HepG2 (cell line): ENCODE measurements at regions not wholly inside any gene's neighbourhood (a gene's known extent, or its start where the extent isn't known, plus 50 kb on each side); places are given as distances from the start of the nearest gene placed in this dataset.

Experiments used
- ARHGAP35 ChIP-seq: sonication (generic); formaldehyde crosslinking; IDR thresholded peaks from 2 replicates; pipeline ENCODE4 v1.9.0; 2022; ENCODE audit warnings: mild to moderate bottlenecking, inconsistent platforms, moderate library complexity, missing genetic modification reagents, borderline replicate concordance
- ATF1 ChIP-seq: IDR thresholded peaks from 2 replicates; pipeline ENCODE4 v1.6.1; 2016; ENCODE audit warnings: mild to moderate bottlenecking, control low read depth
- FOXA3 ChIP-seq: IDR thresholded peaks from 2 replicates; pipeline ENCODE4 v1.6.1; 2016; ENCODE audit warnings: missing genetic modification reagents, missing compliant biosample characterization
- GTF3A ChIP-seq: sonication (generic); formaldehyde crosslinking; conservative IDR thresholded peaks from 2 replicates; pipeline ENCODE4 v1.4.0; 2020; ENCODE audit warnings: mild to moderate bottlenecking, missing genetic modification reagents
- HDAC2 ChIP-seq: sonication (generic); formaldehyde crosslinking; IDR thresholded peaks from 2 replicates; pipeline ENCODE4 v1.4.0; 2020; ENCODE audit warnings: missing genetic modification reagents
- HNRNPK ChIP-seq: fragments of 200-400 bp; formaldehyde crosslinking; IDR thresholded peaks from 2 replicates; pipeline ENCODE4 v1.6.1; 2018; ENCODE audit warnings: low read length, low read depth, moderate library complexity, mild to moderate bottlenecking; ENCODE audit not compliant: poor library complexity, severe bottlenecking
- HNRNPLL ChIP-seq: fragments of 200-400 bp; formaldehyde crosslinking; IDR thresholded peaks from 2 replicates; pipeline ENCODE4 v1.6.1; 2017; ENCODE audit warnings: mild to moderate bottlenecking, low read depth, low read length; ENCODE audit not compliant: poor library complexity, severe bottlenecking
- KLF12 ChIP-seq: sonication (generic); formaldehyde crosslinking; IDR thresholded peaks from 2 replicates; pipeline ENCODE4 v1.4.0; 2020; ENCODE audit warnings: missing genetic modification reagents, borderline replicate concordance
- NR2C2 ChIP-seq: sonication (generic); formaldehyde crosslinking; IDR thresholded peaks from 2 replicates; pipeline ENCODE4 v1.4.0; 2020; ENCODE audit warnings: missing genetic modification reagents, mild to moderate bottlenecking, moderate library complexity, borderline replicate concordance
- SRSF1 ChIP-seq: fragments of 200-400 bp; formaldehyde crosslinking; optimal IDR thresholded peaks from 2 replicates; pipeline ENCODE3; 2017; ENCODE audit warnings: mild to moderate bottlenecking, low read depth, low read length, moderate library complexity
- TEAD2 ChIP-seq: sonication (generic); formaldehyde crosslinking; IDR thresholded peaks from 2 replicates; pipeline ENCODE4 v1.9.0; 2021; ENCODE audit warnings: missing genetic modification reagents
- ZFYVE20 ChIP-seq: sonication (generic); formaldehyde crosslinking; IDR thresholded peaks from 2 replicates; pipeline ENCODE4 v1.8.0; 2023; ENCODE audit warnings: low read depth, mild to moderate bottlenecking, moderate library complexity, missing genetic modification reagents, borderline replicate concordance
- ZNF12 ChIP-seq: sonication (generic); formaldehyde crosslinking; IDR thresholded peaks from 2 replicates; pipeline ENCODE4 v1.5.0; 2020; ENCODE audit warnings: missing genetic modification reagents
- ZNF225 ChIP-seq: sonication (generic); formaldehyde crosslinking; IDR thresholded peaks from 2 replicates; pipeline ENCODE4 v1.4.0; 2020; ENCODE audit warnings: mild to moderate bottlenecking, missing genetic modification reagents
- ZNF3 ChIP-seq: IDR thresholded peaks from 2 replicates; pipeline ENCODE4 v1.7.0; 2017; ENCODE audit warnings: inconsistent platforms
- ZNF607 ChIP-seq: sonication (generic); formaldehyde crosslinking; IDR thresholded peaks from 2 replicates; pipeline ENCODE4 v1.5.1; 2020; ENCODE audit warnings: missing genetic modification reagents, mild to moderate bottlenecking, borderline replicate concordance
- ZNF670 ChIP-seq: sonication (generic); formaldehyde crosslinking; IDR thresholded peaks from 2 replicates; pipeline ENCODE4 v1.8.0; 2022; ENCODE audit warnings: mild to moderate bottlenecking, missing genetic modification reagents, borderline replicate concordance
- ZNF703 ChIP-seq: sonication (generic); formaldehyde crosslinking; IDR thresholded peaks from 2 replicates; pipeline ENCODE4 v1.5.1; 2020; ENCODE audit warnings: missing genetic modification reagents, mild to moderate bottlenecking, moderate library complexity, borderline replicate concordance
- TF ChIP-seq, protein P1 (sequence below): sonication (generic); formaldehyde crosslinking; IDR thresholded peaks from 2 replicates; pipeline ENCODE4 v1.4.0; 2020; ENCODE audit warnings: missing genetic modification reagents, borderline replicate concordance
- TF ChIP-seq, protein P2 (sequence below): sonication (generic); formaldehyde crosslinking; IDR thresholded peaks from 2 replicates; pipeline ENCODE4 v1.4.0; 2020; ENCODE audit warnings: missing genetic modification reagents
- TF ChIP-seq, protein P3 (sequence below): sonication (generic); formaldehyde crosslinking; IDR thresholded peaks from 2 replicates; pipeline ENCODE4 v1.5.1; 2020; ENCODE audit warnings: missing genetic modification reagents, mild to moderate bottlenecking, borderline replicate concordance
- TF ChIP-seq, protein P4 (sequence below): sonication (generic); formaldehyde crosslinking; IDR thresholded peaks from 2 replicates; pipeline ENCODE4 v1.5.0; 2020; ENCODE audit warnings: mild to moderate bottlenecking, missing genetic modification reagents

DNA sequence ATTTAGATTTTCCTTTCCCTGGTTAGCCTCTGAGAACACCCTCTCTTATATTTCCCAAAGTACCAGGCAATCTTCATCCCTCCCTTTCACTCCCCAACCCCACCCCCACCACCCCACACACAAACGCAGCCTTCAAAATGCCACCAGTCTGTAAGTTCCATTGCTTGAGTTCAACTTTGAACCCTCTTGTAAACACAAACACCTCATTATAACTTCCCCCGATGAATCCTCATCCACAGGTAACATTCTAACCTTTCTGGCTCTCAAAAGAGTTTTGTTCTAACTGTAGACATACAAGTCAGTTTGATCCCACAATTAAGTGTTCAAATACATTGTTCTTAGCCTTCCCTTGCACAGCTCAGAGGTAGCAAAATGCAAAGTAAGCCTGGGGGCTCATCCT is 199.4 kb upstream of the FOXN3 start (continued):
- TF ChIP-seq, protein P1, sequence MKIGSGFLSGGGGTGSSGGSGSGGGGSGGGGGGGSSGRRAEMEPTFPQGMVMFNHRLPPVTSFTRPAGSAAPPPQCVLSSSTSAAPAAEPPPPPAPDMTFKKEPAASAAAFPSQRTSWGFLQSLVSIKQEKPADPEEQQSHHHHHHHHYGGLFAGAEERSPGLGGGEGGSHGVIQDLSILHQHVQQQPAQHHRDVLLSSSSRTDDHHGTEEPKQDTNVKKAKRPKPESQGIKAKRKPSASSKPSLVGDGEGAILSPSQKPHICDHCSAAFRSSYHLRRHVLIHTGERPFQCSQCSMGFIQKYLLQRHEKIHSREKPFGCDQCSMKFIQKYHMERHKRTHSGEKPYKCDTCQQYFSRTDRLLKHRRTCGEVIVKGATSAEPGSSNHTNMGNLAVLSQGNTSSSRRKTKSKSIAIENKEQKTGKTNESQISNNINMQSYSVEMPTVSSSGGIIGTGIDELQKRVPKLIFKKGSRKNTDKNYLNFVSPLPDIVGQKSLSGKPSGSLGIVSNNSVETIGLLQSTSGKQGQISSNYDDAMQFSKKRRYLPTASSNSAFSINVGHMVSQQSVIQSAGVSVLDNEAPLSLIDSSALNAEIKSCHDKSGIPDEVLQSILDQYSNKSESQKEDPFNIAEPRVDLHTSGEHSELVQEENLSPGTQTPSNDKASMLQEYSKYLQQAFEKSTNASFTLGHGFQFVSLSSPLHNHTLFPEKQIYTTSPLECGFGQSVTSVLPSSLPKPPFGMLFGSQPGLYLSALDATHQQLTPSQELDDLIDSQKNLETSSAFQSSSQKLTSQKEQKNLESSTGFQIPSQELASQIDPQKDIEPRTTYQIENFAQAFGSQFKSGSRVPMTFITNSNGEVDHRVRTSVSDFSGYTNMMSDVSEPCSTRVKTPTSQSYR: peak; percentile 59; the same call in 1 of the 2 replicates
- TF ChIP-seq ZNF670 (CRISPR knock-in tag): no peak
- TF ChIP-seq ZNF3 (CRISPR knock-in tag): no peak
- TF ChIP-seq HDAC2: peak; percentile 42; the same call in 1 of the 2 replicates
- TF ChIP-seq ATF1: no peak
- TF ChIP-seq TEAD2 (CRISPR knock-in tag): no peak
- TF ChIP-seq SRSF1: no peak
- TF ChIP-seq, protein P2, sequence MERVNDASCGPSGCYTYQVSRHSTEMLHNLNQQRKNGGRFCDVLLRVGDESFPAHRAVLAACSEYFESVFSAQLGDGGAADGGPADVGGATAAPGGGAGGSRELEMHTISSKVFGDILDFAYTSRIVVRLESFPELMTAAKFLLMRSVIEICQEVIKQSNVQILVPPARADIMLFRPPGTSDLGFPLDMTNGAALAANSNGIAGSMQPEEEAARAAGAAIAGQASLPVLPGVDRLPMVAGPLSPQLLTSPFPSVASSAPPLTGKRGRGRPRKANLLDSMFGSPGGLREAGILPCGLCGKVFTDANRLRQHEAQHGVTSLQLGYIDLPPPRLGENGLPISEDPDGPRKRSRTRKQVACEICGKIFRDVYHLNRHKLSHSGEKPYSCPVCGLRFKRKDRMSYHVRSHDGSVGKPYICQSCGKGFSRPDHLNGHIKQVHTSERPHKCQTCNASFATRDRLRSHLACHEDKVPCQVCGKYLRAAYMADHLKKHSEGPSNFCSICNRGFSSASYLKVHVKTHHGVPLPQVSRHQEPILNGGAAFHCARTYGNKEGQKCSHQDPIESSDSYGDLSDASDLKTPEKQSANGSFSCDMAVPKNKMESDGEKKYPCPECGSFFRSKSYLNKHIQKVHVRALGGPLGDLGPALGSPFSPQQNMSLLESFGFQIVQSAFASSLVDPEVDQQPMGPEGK (CRISPR knock-in tag): peak; percentile 45; the same call in 1 of the 2 replicates
- no peak for TF ChIP-seq HNRNPLL
- no peak for TF ChIP-seq ZFYVE20 (CRISPR knock-in tag)
- peak; percentile 51; the same call in 1 of the 2 replicates for TF ChIP-seq FOXA3 (CRISPR knock-in tag)
- TF ChIP-seq, protein P3, sequence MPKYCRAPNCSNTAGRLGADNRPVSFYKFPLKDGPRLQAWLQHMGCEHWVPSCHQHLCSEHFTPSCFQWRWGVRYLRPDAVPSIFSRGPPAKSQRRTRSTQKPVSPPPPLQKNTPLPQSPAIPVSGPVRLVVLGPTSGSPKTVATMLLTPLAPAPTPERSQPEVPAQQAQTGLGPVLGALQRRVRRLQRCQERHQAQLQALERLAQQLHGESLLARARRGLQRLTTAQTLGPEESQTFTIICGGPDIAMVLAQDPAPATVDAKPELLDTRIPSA (CRISPR knock-in tag): no peak
- no peak for TF ChIP-seq ARHGAP35
- TF ChIP-seq GTF3A (CRISPR knock-in tag): no peak
- TF ChIP-seq KLF12: no peak
- TF ChIP-seq HNRNPK: peak; percentile 87
- TF ChIP-seq ZNF225: no peak
- TF ChIP-seq ZNF703 (CRISPR knock-in tag): no peak
- TF ChIP-seq ZNF12 (CRISPR knock-in tag): no peak
- TF ChIP-seq, protein P4, sequence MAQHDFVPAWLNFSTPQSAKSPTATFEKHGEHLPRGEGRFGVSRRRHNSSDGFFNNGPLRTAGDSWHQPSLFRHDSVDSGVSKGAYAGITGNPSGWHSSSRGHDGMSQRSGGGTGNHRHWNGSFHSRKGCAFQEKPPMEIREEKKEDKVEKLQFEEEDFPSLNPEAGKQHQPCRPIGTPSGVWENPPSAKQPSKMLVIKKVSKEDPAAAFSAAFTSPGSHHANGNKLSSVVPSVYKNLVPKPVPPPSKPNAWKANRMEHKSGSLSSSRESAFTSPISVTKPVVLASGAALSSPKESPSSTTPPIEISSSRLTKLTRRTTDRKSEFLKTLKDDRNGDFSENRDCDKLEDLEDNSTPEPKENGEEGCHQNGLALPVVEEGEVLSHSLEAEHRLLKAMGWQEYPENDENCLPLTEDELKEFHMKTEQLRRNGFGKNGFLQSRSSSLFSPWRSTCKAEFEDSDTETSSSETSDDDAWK: no peak
- TF ChIP-seq ZNF607 (CRISPR knock-in tag): no peak
- peak; percentile 51; the same call in 1 of the 2 replicates for TF ChIP-seq NR2C2 (CRISPR knock-in tag)
